GM18858 (cell line): ENCODE measurements at regions not wholly inside any gene's neighbourhood (a gene's known extent, or its start where the extent isn't known, plus 50 kb on each side); places are given as distances from the start of the nearest gene placed in this dataset.
A peak's percentile ranks its signal among the peaks of the same experiment; 100 is the strongest.

ENCODE experiments used
- ATAC-seq: cut with Tn5 transposase; IDR thresholded peaks from one replicate; pipeline ENCODE4 v1.9.1; 2021; ENCODE audit not compliant: unreplicated experiment

- no peak for ATAC-seq
These were observed 81.0 kb upstream of the CACUL1 start for GRCh38 chr10:118835682-118836326.

- no peak for ATAC-seq
These were observed 83.6 kb upstream of the CACUL1 start for GRCh38 chr10:118838364-118838763.

GRCh38 chr10:118839348-118839747 is 84.6 kb upstream of the CACUL1 start:
- ATAC-seq: no peak

- ATAC-seq: no peak
These were observed 85.5 kb upstream of the CACUL1 start for GRCh38 chr10:118840071-118840775.

GRCh38 chr10:118840776-118841468 is 86.2 kb upstream of the CACUL1 start:
- ATAC-seq: no peak

GRCh38 chr10:118841881-118842605 is 87.3 kb upstream of the CACUL1 start:
- ATAC-seq: no peak

- ATAC-seq: no peak
These were observed 88.3 kb upstream of the CACUL1 start for GRCh38 chr10:118842843-118843624.

- no peak for ATAC-seq
These were observed 89.0 kb upstream of the CACUL1 start for GRCh38 chr10:118843647-118844265.

- ATAC-seq: no peak
These were observed 90.2 kb upstream of the CACUL1 start for GRCh38 chr10:118844731-118845521.

- no peak for ATAC-seq
These were observed 91.0 kb upstream of the CACUL1 start for GRCh38 chr10:118845776-118846175.

- no peak for ATAC-seq
These were observed 95.8 kb upstream of the CACUL1 start for GRCh38 chr10:118850418-118851061.

GRCh38 chr10:118851062-118852035 is 96.6 kb upstream of the CACUL1 start:
- ATAC-seq: peak; percentile 55

GRCh38 chr10:118853916-118854315 is 99.1 kb upstream of the CACUL1 start:
- no peak for ATAC-seq

GRCh38 chr10:118856106-118856505 is 101.3 kb upstream of the CACUL1 start:
- ATAC-seq: no peak

GRCh38 chr10:118865998-118866693 is 111.4 kb upstream of the CACUL1 start:
- ATAC-seq: no peak

- ATAC-seq: no peak
These were observed 113.0 kb upstream of the CACUL1 start for GRCh38 chr10:118867768-118868167.

- ATAC-seq: no peak
These were observed 113.8 kb upstream of the CACUL1 start for GRCh38 chr10:118868589-118868988.
